ENCODE measurements at regions not wholly inside any gene's neighbourhood (a gene's known extent, or its start where the extent isn't known, plus 50 kb on each side); places are given as distances from the start of the nearest gene placed in this dataset.

DNA sequence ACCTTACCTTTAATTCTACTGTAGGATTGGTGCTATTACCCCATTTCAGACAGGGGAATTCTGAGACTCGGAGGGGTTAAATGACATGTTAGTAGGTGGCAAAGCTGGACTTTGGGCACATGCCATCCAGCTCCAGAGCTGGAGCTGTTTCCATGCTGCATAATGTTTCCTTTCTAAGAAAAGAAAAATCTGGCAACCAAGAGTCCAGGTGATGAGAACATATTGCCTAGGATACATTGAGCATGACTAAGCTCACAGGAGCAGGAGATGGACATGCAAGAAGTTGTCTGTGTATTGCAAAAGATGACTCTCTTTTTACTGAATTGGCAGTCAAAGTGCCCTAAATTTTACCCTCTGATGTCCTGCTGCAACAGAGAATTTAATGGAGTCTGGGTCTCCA, 150.8 kb upstream of the SYT13 start:
- no peak for ATAC-seq
- TF ChIP-seq TOX (CRISPR knock-in tag; IDR thresholded peaks at IDR 0.05; ENCODE audit: borderline replicate concordance): no peak
- no peak for TF ChIP-seq PPARA (CRISPR knock-in tag; IDR thresholded peaks at IDR 0.05; ENCODE audit: borderline replicate concordance)
- TF ChIP-seq CSRNP3 (CRISPR knock-in tag; IDR thresholded peaks at IDR 0.05): no peak
- TF ChIP-seq ZFP30 (CRISPR knock-in tag; IDR thresholded peaks at IDR 0.05): no peak
- TF ChIP-seq TCF4 (CRISPR knock-in tag; IDR thresholded peaks at IDR 0.05; ENCODE audit: borderline replicate concordance): no peak
- TF ChIP-seq CSDC2 (CRISPR knock-in tag; IDR thresholded peaks at IDR 0.05): no peak
- TF ChIP-seq ZC3H10 (CRISPR knock-in tag; IDR thresholded peaks at IDR 0.05): no peak
- TF ChIP-seq GLIS3 (CRISPR knock-in tag; IDR thresholded peaks at IDR 0.05): no peak
- TF ChIP-seq ESRRG (CRISPR knock-in tag; IDR thresholded peaks at IDR 0.05): no peak
- TF ChIP-seq SNAI2 (CRISPR knock-in tag; IDR thresholded peaks at IDR 0.05): no peak
- TF ChIP-seq ZNF8 (CRISPR knock-in tag; IDR thresholded peaks at IDR 0.05): no peak
- TF ChIP-seq, protein P1, sequence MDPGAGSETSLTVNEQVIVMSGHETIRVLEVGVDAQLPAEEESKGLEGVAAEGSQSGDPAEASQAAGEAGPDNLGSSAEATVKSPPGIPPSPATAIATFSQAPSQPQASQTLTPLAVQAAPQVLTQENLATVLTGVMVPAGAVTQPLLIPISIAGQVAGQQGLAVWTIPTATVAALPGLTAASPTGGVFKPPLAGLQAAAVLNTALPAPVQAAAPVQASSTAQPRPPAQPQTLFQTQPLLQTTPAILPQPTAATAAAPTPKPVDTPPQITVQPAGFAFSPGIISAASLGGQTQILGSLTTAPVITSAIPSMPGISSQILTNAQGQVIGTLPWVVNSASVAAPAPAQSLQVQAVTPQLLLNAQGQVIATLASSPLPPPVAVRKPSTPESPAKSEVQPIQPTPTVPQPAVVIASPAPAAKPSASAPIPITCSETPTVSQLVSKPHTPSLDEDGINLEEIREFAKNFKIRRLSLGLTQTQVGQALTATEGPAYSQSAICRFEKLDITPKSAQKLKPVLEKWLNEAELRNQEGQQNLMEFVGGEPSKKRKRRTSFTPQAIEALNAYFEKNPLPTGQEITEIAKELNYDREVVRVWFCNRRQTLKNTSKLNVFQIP (CRISPR knock-in tag; IDR thresholded peaks at IDR 0.05; ENCODE audit: borderline replicate concordance, low read depth): no peak
- TF ChIP-seq BACH2 (CRISPR knock-in tag; IDR thresholded peaks at IDR 0.05; ENCODE audit: borderline replicate concordance): no peak
- TF ChIP-seq, protein P2, sequence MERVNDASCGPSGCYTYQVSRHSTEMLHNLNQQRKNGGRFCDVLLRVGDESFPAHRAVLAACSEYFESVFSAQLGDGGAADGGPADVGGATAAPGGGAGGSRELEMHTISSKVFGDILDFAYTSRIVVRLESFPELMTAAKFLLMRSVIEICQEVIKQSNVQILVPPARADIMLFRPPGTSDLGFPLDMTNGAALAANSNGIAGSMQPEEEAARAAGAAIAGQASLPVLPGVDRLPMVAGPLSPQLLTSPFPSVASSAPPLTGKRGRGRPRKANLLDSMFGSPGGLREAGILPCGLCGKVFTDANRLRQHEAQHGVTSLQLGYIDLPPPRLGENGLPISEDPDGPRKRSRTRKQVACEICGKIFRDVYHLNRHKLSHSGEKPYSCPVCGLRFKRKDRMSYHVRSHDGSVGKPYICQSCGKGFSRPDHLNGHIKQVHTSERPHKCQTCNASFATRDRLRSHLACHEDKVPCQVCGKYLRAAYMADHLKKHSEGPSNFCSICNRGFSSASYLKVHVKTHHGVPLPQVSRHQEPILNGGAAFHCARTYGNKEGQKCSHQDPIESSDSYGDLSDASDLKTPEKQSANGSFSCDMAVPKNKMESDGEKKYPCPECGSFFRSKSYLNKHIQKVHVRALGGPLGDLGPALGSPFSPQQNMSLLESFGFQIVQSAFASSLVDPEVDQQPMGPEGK (CRISPR knock-in tag; IDR thresholded peaks at IDR 0.05; ENCODE audit: borderline replicate concordance): no peak
- no peak for TF ChIP-seq ZNF70 (CRISPR knock-in tag; IDR thresholded peaks at IDR 0.05)
- TF ChIP-seq OSR1 (CRISPR knock-in tag; IDR thresholded peaks at IDR 0.05): no peak
- no peak for TF ChIP-seq RARB (CRISPR knock-in tag; IDR thresholded peaks at IDR 0.05)
- no peak for TF ChIP-seq ISL1 (CRISPR knock-in tag; IDR thresholded peaks at IDR 0.05)
- TF ChIP-seq, protein P3, sequence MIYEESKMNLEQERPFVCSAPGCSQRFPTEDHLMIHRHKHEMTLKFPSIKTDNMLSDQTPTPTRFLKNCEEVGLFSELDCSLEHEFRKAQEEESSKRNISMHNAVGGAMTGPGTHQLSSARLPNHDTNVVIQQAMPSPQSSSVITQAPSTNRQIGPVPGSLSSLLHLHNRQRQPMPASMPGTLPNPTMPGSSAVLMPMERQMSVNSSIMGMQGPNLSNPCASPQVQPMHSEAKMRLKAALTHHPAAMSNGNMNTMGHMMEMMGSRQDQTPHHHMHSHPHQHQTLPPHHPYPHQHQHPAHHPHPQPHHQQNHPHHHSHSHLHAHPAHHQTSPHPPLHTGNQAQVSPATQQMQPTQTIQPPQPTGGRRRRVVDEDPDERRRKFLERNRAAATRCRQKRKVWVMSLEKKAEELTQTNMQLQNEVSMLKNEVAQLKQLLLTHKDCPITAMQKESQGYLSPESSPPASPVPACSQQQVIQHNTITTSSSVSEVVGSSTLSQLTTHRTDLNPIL (CRISPR knock-in tag; IDR thresholded peaks at IDR 0.05; ENCODE audit: low read depth): no peak

DNA sequence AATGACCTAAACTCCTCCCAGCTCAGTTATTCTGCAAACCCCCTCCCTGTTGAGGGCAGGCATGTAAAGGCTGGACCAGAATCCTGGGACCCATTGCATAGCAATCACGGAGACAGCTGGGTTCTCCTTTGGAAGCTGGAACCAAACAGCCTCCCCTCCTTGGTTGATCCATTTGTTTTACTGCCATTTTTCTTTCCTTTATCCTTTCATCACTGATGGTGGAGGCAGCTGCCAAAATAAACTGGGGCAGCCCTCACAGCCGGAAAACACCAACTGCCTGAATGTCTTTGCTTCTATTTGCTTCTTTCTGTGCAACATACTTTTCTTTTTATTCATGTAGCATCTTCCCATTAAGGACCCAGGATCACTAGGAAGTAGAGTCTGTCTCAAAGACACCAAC, 150.0 kb upstream of the SYT13 start:
- no peak for ATAC-seq
- TF ChIP-seq TOX (CRISPR knock-in tag; IDR thresholded peaks at IDR 0.05; ENCODE audit: borderline replicate concordance) (no peak), ZC3H10 (CRISPR knock-in tag; IDR thresholded peaks at IDR 0.05) (no peak), CSRNP3 (CRISPR knock-in tag; IDR thresholded peaks at IDR 0.05) (no peak), TCF4 (CRISPR knock-in tag; IDR thresholded peaks at IDR 0.05; ENCODE audit: borderline replicate concordance) (no peak), SNAI2 (CRISPR knock-in tag; IDR thresholded peaks at IDR 0.05) (no peak), ZFP3 (CRISPR knock-in tag; IDR thresholded peaks at IDR 0.05) (no peak), OSR1 (CRISPR knock-in tag; IDR thresholded peaks at IDR 0.05) (no peak), RARB (CRISPR knock-in tag; IDR thresholded peaks at IDR 0.05) (no peak), ARNTL (CRISPR knock-in tag; IDR thresholded peaks at IDR 0.05; ENCODE audit: borderline replicate concordance, low read depth) (no peak), ZFP30 (CRISPR knock-in tag; IDR thresholded peaks at IDR 0.05) (no peak), ZNF565 (CRISPR knock-in tag; conservative IDR thresholded peaks at IDR 0.05; ENCODE audit: low read depth) (no peak), ESRRG (CRISPR knock-in tag; IDR thresholded peaks at IDR 0.05) (no peak), GLIS3 (CRISPR knock-in tag; IDR thresholded peaks at IDR 0.05) (no peak), TSHZ2 (CRISPR knock-in tag; IDR thresholded peaks at IDR 0.05) (no peak), BACH2 (CRISPR knock-in tag; IDR thresholded peaks at IDR 0.05; ENCODE audit: borderline replicate concordance) (no peak), ISL1 (CRISPR knock-in tag; IDR thresholded peaks at IDR 0.05) (no peak)
- TF ChIP-seq, protein P3 (CRISPR knock-in tag; IDR thresholded peaks at IDR 0.05; ENCODE audit: low read depth): no peak
- TF ChIP-seq, protein P1 (CRISPR knock-in tag; IDR thresholded peaks at IDR 0.05; ENCODE audit: borderline replicate concordance, low read depth): no peak
- TF ChIP-seq, protein P2 (CRISPR knock-in tag; IDR thresholded peaks at IDR 0.05; ENCODE audit: borderline replicate concordance): no peak
